ENCODE measurements at regions not wholly inside any gene's neighbourhood (a gene's known extent, or its start where the extent isn't known, plus 50 kb on each side); places are given as distances from the start of the nearest gene placed in this dataset.
"Not testable (repeated sequence)": the region's sequence is repeated elsewhere in the genome, so short reads cannot be mapped to it uniquely, and the experiment has no call there.

GRCh38 chr10:21122907-21123306, 225.8 kb upstream of the NEBL start:
- no peak for DNase-seq

- DNase-seq, result not testable (repeated sequence)
Measured at GRCh38 chr10:21121822-21122221, 224.7 kb upstream of the NEBL start.

- DNase-seq, result no peak
Measured at GRCh38 chr10:21114683-21115082, 217.6 kb upstream of the NEBL start.

GRCh38 chr10:21110358-21110757, 213.2 kb upstream of the NEBL start:
- no peak for DNase-seq

GRCh38 chr10:21106931-21107330, 209.8 kb upstream of the NEBL start:
- not testable (repeated sequence) for DNase-seq

- not testable (repeated sequence) for DNase-seq
Measured at GRCh38 chr10:21105331-21105730, 208.2 kb upstream of the NEBL start.

- no peak for DNase-seq
Measured at GRCh38 chr10:21100871-21101514, 203.9 kb upstream of the NEBL start.

GRCh38 chr10:21100190-21100589, 203.1 kb upstream of the NEBL start:
- no peak for DNase-seq

GRCh38 chr10:21099291-21100062, 202.4 kb upstream of the NEBL start:
- no peak for DNase-seq

GRCh38 chr10:21097926-21098355, 200.8 kb upstream of the NEBL start:
- no peak for DNase-seq

GRCh38 chr10:21095494-21096055, 198.5 kb upstream of the NEBL start:
- no peak for DNase-seq

GRCh38 chr10:21095073-21095472, 198.0 kb upstream of the NEBL start:
- no peak for DNase-seq

- no peak for DNase-seq
Measured at GRCh38 chr10:21092683-21093524, 195.8 kb upstream of the NEBL start.

- DNase-seq, result no peak
Measured at GRCh38 chr10:21090609-21091082, 193.5 kb upstream of the NEBL start.

GRCh38 chr10:21087476-21087875, 190.4 kb upstream of the NEBL start:
- no peak for DNase-seq

- DNase-seq, result no peak
Measured at GRCh38 chr10:21084700-21085099, 187.6 kb upstream of the NEBL start.

- DNase-seq, result no peak
Measured at GRCh38 chr10:21083861-21084260, 186.8 kb upstream of the NEBL start.

- no peak for DNase-seq
Measured at GRCh38 chr10:21082206-21082605, 185.1 kb upstream of the NEBL start.

- no peak for DNase-seq
Measured at GRCh38 chr10:21080261-21080660, 183.2 kb upstream of the NEBL start.

- no peak for DNase-seq
Measured at GRCh38 chr10:21079330-21079658, 182.2 kb upstream of the NEBL start.

GRCh38 chr10:21078410-21079329, 181.6 kb upstream of the NEBL start:
- peak; percentile 46 for DNase-seq

- DNase-seq, result no peak
Measured at GRCh38 chr10:21077681-21078080, 180.6 kb upstream of the NEBL start.
